Fibroblast of skin of right biceps (primary cell): ENCODE measurements at regions not wholly inside any gene's neighbourhood (a gene's known extent, or its start where the extent isn't known, plus 50 kb on each side); places are given as distances from the start of the nearest gene placed in this dataset.
"Not testable (repeated sequence)": the region's sequence is repeated elsewhere in the genome, so short reads cannot be mapped to it uniquely, and the experiment has no call there.

Experiments
- DNase-seq: peaks from one replicate; pipeline ENCODE4 v3.0.0-alpha.2; 2013

GRCh38 chr10:15921423-15921945 is 61.2 kb upstream of the MINDY3 start:
- DNase-seq = not testable (repeated sequence)

GRCh38 chr10:15931376-15931775 is 71.1 kb upstream of the MINDY3 start:
- DNase-seq = no peak

GRCh38 chr10:15939543-15939942 is 79.2 kb upstream of the MINDY3 start:
- DNase-seq = peak; percentile 2

- no peak for DNase-seq
These were observed 83.1 kb upstream of the MINDY3 start for GRCh38 chr10:15943426-15943825.

- DNase-seq = no peak
These were observed 93.9 kb upstream of the MINDY3 start for GRCh38 chr10:15954188-15954587.

GRCh38 chr10:15960277-15960676 is 100.0 kb upstream of the MINDY3 start:
- no peak for DNase-seq

- DNase-seq = not testable (repeated sequence)
These were observed 112.4 kb upstream of the MINDY3 start for GRCh38 chr10:15972736-15973135.

GRCh38 chr10:15985690-15986089 is 125.4 kb upstream of the MINDY3 start:
- DNase-seq = no peak

GRCh38 chr10:15990535-15991129 is 130.3 kb upstream of the MINDY3 start:
- no peak for DNase-seq

GRCh38 chr10:15997313-15997712 is 137.0 kb upstream of the MINDY3 start:
- no peak for DNase-seq

GRCh38 chr10:16001581-16001980 is 141.3 kb upstream of the MINDY3 start:
- DNase-seq = peak; percentile 19

- no peak for DNase-seq
These were observed 149.5 kb upstream of the MINDY3 start for GRCh38 chr10:16009785-16010184.

GRCh38 chr10:16011548-16011947 is 151.2 kb upstream of the MINDY3 start:
- DNase-seq = no peak

GRCh38 chr10:16014469-16014868 is 154.2 kb upstream of the MINDY3 start:
- DNase-seq = no peak

- no peak for DNase-seq
These were observed 156.4 kb upstream of the MINDY3 start for GRCh38 chr10:16016688-16017087.

GRCh38 chr10:16020836-16021235 is 160.5 kb upstream of the MINDY3 start:
- DNase-seq = no peak

- not testable (repeated sequence) for DNase-seq
These were observed 166.5 kb upstream of the MINDY3 start for GRCh38 chr10:16026832-16027231.

- DNase-seq = no peak
These were observed 170.3 kb upstream of the MINDY3 start for GRCh38 chr10:16030562-16030961.

GRCh38 chr10:16049050-16049449 is 188.7 kb upstream of the MINDY3 start:
- DNase-seq = no peak

GRCh38 chr10:16049782-16050181 is 189.5 kb upstream of the MINDY3 start:
- no peak for DNase-seq

- DNase-seq = no peak
These were observed 203.0 kb upstream of the MINDY3 start for GRCh38 chr10:16063350-16063749.

- DNase-seq = not testable (repeated sequence)
These were observed 223.2 kb upstream of the MINDY3 start for GRCh38 chr10:16083551-16083950.

GRCh38 chr10:16105082-16105481 is 244.8 kb upstream of the MINDY3 start:
- DNase-seq = peak; percentile 8

- peak; percentile 20 for DNase-seq
These were observed 256.3 kb upstream of the MINDY3 start for GRCh38 chr10:16116404-16117304.
